Large intestine (tissue), 3 donors: ENCODE measurements at regions not wholly inside any gene's neighbourhood (a gene's known extent, or its start where the extent isn't known, plus 50 kb on each side); places are given as distances from the start of the nearest gene placed in this dataset.
"Not testable (repeated sequence)": the region's sequence is repeated elsewhere in the genome, so short reads cannot be mapped to it uniquely, and the experiment has no call there.

Experiments used
- DNase-seq, 2 donors: peaks; one replicate each; pipeline versions ENCODE4 v3.0.0 to v3.0.0-alpha.2; 2013
- H3K27ac ChIP-seq: one replicate; pipeline ENCODE4 v1.5.1; 2013; ENCODE audit warnings: low read length
- H3K27me3 ChIP-seq: 2 replicates; pipeline ENCODE4 v1.6.1; 2013; ENCODE audit warnings: low read length; ENCODE audit not compliant: control insufficient read depth, insufficient read depth
- H3K36me3 ChIP-seq: 2 replicates; pipeline ENCODE4 v1.6.1; 2013; ENCODE audit warnings: low read length; ENCODE audit not compliant: control insufficient read depth, insufficient read depth
- H3K4me1 ChIP-seq: one replicate; pipeline ENCODE4 v1.6.1; 2013; ENCODE audit warnings: low read length; ENCODE audit not compliant: control insufficient read depth, insufficient read depth
- H3K4me3 ChIP-seq: one replicate; pipeline ENCODE4 v1.5.1; 2013; ENCODE audit warnings: low read length
- H3K9me3 ChIP-seq: one replicate; pipeline ENCODE4 v1.6.1; 2013; ENCODE audit warnings: mild to moderate bottlenecking, low read depth, low read length, moderate library complexity; ENCODE audit not compliant: control insufficient read depth
- WGBS: methylation state at CpG from one replicate; pipeline ENCODE4 v1.1.5; 2013; ENCODE audit warnings: low lambda C conversion rate; ENCODE audit not compliant: insufficient coverage; 5-methylcytosine and 5-hydroxymethylcytosine counted together

- not testable (repeated sequence) for H3K4me3 ChIP-seq, H3K27me3 ChIP-seq, H3K36me3 ChIP-seq, H3K9me3 ChIP-seq
- DNase-seq = peak; percentile 81 to 90
- H3K27ac ChIP-seq = peak overlapping the region; percentile 51
- WGBS = no CpG with 5 or more reads among the region's 8 CpGs
- peaks cover 34% of the 10 kb centered on the region for H3K4me1 ChIP-seq
Measured at GRCh38 chr16:88238732-88239274, 144.0 kb upstream of the ZNF469 start.

- H3K27ac ChIP-seq = not testable (repeated sequence)
- WGBS = no CpG with 5 or more reads among the region's 8 CpGs
Measured at GRCh38 chr16:88240118-88240517, 142.6 kb upstream of the ZNF469 start.

GRCh38 chr16:88240776-88241175 lies 142.0 kb upstream of the ZNF469 start:
- H3K27me3 ChIP-seq, H3K27ac ChIP-seq, H3K9me3 ChIP-seq, H3K36me3 ChIP-seq, DNase-seq, H3K4me3 ChIP-seq: not testable (repeated sequence)
- no CpG with 5 or more reads among the region's 11 CpGs for WGBS
- peaks cover 19% of the 10 kb centered on the region for H3K4me1 ChIP-seq

More at GRCh38 chr16:88240118-88240517, 142.6 kb upstream of the ZNF469 start:
- not testable (repeated sequence) for H3K9me3 ChIP-seq, H3K36me3 ChIP-seq, DNase-seq, H3K4me3 ChIP-seq, H3K27me3 ChIP-seq
- peaks cover 24% of the 10 kb centered on the region for H3K4me1 ChIP-seq

- not testable (repeated sequence) for H3K27ac ChIP-seq
Measured at GRCh38 chr16:88241404-88242311, 141.1 kb upstream of the ZNF469 start.

GRCh38 chr16:88242312-88243295 lies 140.2 kb upstream of the ZNF469 start:
- not testable (repeated sequence) for H3K9me3 ChIP-seq, DNase-seq, H3K27ac ChIP-seq, H3K27me3 ChIP-seq, H3K36me3 ChIP-seq, H3K4me3 ChIP-seq
- peaks cover 11% of the 10 kb centered on the region for H3K4me1 ChIP-seq
- no CpG with 5 or more reads among the region's 18 CpGs for WGBS

More at GRCh38 chr16:88241404-88242311, 141.1 kb upstream of the ZNF469 start:
- DNase-seq, H3K9me3 ChIP-seq, H3K27me3 ChIP-seq, H3K36me3 ChIP-seq, H3K4me3 ChIP-seq: not testable (repeated sequence)
- no CpG with 5 or more reads among the region's 19 CpGs for WGBS
- peaks cover 16% of the 10 kb centered on the region for H3K4me1 ChIP-seq

- no CpG with 5 or more reads among the region's 3 CpGs for WGBS
- DNase-seq, H3K9me3 ChIP-seq, H3K36me3 ChIP-seq, H3K4me3 ChIP-seq, H3K27ac ChIP-seq, H3K4me1 ChIP-seq, H3K27me3 ChIP-seq: not testable (repeated sequence)
Measured at GRCh38 chr16:88243921-88244320, 138.8 kb upstream of the ZNF469 start.

GRCh38 chr16:88245241-88246081 lies 137.3 kb upstream of the ZNF469 start:
- H3K36me3 ChIP-seq, H3K9me3 ChIP-seq, H3K27ac ChIP-seq, DNase-seq, H3K4me3 ChIP-seq, H3K4me1 ChIP-seq, H3K27me3 ChIP-seq: not testable (repeated sequence)
- WGBS = no CpG with 5 or more reads among the region's 19 CpGs

- not testable (repeated sequence) for H3K27me3 ChIP-seq, DNase-seq, H3K4me1 ChIP-seq, H3K27ac ChIP-seq, H3K9me3 ChIP-seq, H3K4me3 ChIP-seq, H3K36me3 ChIP-seq
- 97% methylated on average over 4 of the region's 4 CpGs for WGBS
Measured at GRCh38 chr16:88246955-88247582, 135.7 kb upstream of the ZNF469 start.

GRCh38 chr16:88247583-88247966 lies 135.2 kb upstream of the ZNF469 start:
- H3K4me3 ChIP-seq, H3K27ac ChIP-seq, H3K36me3 ChIP-seq, H3K27me3 ChIP-seq, DNase-seq, H3K9me3 ChIP-seq, H3K4me1 ChIP-seq: not testable (repeated sequence)
- 94% methylated on average over 2 of the region's 5 CpGs for WGBS
